Type B pancreatic cell (in vitro differentiated cells): ENCODE measurements at regions not wholly inside any gene's neighbourhood (a gene's known extent, or its start where the extent isn't known, plus 50 kb on each side); places are given as distances from the start of the nearest gene placed in this dataset.
A peak's percentile ranks its signal among the peaks of the same experiment; 100 is the strongest.
"Not testable (repeated sequence)": the region's sequence is repeated elsewhere in the genome, so short reads cannot be mapped to it uniquely, and the experiment has no call there.

Source experiments
- DNase-seq: peaks from one replicate; pipeline ENCODE4 v3.0.0; 2021; ENCODE audit warnings: mixed read lengths; ENCODE audit not compliant: unreplicated experiment; ENCODE audit errors: extremely low spot score
- H3K27ac Mint-ChIP-seq: 2 replicates; pipeline ENCODE4 v1.8.0; 2021; ENCODE audit warnings: mild to moderate bottlenecking, mixed read lengths
- H3K27me3 Mint-ChIP-seq: 2 replicates; pipeline ENCODE4 v1.8.0; 2021; ENCODE audit warnings: mixed read lengths
- H3K36me3 Mint-ChIP-seq: 2 replicates; pipeline ENCODE4 v1.8.0; 2021; ENCODE audit warnings: mixed read lengths
- H3K4me1 Mint-ChIP-seq: one replicate; pipeline ENCODE4 v1.8.0; 2021; ENCODE audit warnings: mixed read lengths; ENCODE audit not compliant: unreplicated experiment
- H3K4me3 Mint-ChIP-seq: 2 replicates; pipeline ENCODE4 v1.8.0; 2021; ENCODE audit warnings: mild to moderate bottlenecking, mixed read lengths
- H3K9me3 Mint-ChIP-seq: 2 replicates; pipeline ENCODE4 v1.8.0; 2021; ENCODE audit warnings: mixed read lengths
- TF ChIP-seq, protein P1 (sequence below): fragments of 200-600 bp; sonication (generic); conservative IDR thresholded peaks from 2 replicates; pipeline ENCODE4 v1.5.0; 2021; ENCODE audit warnings: antibody characterized with exemption, mild to moderate bottlenecking

DNA sequence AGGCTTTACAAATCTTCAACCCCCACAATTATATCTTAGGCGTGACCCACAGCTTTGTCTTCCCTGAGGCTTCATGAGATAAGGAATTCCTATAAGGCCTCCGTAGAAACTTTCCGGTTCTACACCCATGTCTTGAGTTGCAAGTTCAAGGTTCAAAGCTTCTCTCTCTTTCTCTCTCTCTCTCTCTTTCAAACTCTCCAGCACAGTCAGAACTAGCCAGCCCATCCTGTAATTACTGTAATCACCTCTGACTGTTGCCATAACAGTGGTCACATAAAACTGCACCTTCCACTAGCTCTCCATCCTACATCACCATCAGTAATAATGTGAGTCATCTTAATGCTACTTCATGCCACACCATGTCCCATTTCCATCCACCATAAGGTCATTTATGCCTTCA, 90.0 kb upstream of the NFASC start:
- H3K4me3 Mint-ChIP-seq, result no peak overlapping the region
- H3K27ac Mint-ChIP-seq, result no peak overlapping the region
- no peaks in the 10 kb centered on the region for H3K4me1 Mint-ChIP-seq
- TF ChIP-seq, protein P1, sequence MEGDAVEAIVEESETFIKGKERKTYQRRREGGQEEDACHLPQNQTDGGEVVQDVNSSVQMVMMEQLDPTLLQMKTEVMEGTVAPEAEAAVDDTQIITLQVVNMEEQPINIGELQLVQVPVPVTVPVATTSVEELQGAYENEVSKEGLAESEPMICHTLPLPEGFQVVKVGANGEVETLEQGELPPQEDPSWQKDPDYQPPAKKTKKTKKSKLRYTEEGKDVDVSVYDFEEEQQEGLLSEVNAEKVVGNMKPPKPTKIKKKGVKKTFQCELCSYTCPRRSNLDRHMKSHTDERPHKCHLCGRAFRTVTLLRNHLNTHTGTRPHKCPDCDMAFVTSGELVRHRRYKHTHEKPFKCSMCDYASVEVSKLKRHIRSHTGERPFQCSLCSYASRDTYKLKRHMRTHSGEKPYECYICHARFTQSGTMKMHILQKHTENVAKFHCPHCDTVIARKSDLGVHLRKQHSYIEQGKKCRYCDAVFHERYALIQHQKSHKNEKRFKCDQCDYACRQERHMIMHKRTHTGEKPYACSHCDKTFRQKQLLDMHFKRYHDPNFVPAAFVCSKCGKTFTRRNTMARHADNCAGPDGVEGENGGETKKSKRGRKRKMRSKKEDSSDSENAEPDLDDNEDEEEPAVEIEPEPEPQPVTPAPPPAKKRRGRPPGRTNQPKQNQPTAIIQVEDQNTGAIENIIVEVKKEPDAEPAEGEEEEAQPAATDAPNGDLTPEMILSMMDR, result no peak
- no peak for DNase-seq
- no peaks in the 10 kb centered on the region for H3K9me3 Mint-ChIP-seq
- H3K27me3 Mint-ChIP-seq, result peaks cover 24% of the 10 kb centered on the region
- no peaks in the 10 kb centered on the region for H3K36me3 Mint-ChIP-seq

DNA sequence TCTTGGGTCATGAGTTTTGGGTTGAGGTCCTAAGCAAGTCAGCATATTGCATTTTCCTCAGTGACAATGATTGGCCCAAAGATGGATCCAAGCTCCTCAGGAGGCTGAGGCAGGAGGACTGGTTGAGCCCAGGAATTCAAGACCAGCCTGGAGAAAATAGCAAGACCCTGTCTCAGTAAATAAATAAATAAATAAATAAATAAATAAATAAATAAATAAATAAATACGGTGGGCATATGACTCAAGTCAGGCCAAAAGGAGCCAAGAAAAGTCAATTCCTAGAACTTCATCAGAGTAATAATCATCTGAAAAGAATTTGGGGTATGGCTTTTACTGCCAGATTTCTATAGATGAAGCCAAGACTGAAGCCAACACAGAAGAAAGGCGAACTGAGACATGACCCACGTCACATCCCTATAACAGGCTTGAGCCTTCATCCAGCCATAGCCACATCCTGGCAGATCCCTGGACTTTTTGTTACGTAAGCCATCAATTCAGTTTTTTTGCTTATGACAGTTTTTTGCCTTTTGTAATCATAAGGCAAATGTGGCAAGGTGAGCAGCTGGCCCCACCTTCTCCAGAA, 88.5 kb upstream of the NFASC start:
- H3K36me3 Mint-ChIP-seq, result no peaks in the 10 kb centered on the region
- H3K27me3 Mint-ChIP-seq, result peaks cover 25% of the 10 kb centered on the region
- H3K9me3 Mint-ChIP-seq, result no peaks in the 10 kb centered on the region
- no peak overlapping the region for H3K4me3 Mint-ChIP-seq
- H3K27ac Mint-ChIP-seq, result no peak overlapping the region
- no peak for DNase-seq
- no peaks in the 10 kb centered on the region for H3K4me1 Mint-ChIP-seq
- TF ChIP-seq, protein P1, result no peak

DNA sequence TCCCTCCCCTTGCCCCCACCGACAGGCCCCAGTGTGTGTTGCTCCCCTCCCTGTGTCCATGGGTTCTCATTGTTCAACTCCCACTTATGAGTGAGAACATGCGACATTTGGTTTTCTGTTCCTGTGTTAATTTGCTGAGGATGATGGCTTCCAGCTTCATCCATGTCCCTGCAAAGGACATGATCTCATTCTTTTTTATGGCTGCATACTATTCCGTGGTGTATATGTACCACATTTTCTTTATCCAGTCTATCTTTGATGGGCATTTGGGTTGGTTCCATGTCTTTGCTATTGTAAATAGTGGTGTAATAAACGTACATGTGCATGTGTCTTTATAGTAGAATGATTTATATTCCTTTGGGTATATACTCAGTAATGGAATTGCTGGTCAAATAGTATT, 85.6 kb upstream of the NFASC start:
- not testable (repeated sequence) for H3K4me1 Mint-ChIP-seq, H3K27ac Mint-ChIP-seq, H3K9me3 Mint-ChIP-seq, H3K4me3 Mint-ChIP-seq, H3K36me3 Mint-ChIP-seq, DNase-seq
- H3K27me3 Mint-ChIP-seq, result peaks cover 39% of the 10 kb centered on the region

DNA sequence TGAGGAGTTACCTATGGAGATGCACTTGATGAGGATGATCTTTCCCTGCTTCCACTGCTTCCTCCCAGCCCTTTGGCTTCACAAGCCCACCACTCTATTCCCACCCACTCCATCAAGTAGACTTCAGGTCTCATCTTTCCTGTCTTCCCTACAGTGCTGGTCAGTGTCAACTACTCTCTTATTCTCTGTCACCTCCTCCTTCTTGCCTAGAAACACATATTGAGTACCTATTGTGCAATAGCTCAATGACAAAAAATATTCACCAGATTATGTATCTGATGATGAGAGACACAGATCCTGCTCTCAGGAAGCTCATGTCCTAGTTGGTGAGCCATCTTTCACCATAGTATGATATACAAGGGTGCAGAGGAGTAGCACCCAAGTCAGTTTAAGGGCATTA, 82.2 kb upstream of the NFASC start:
- Mint-ChIP-seq H3K27ac (no peak overlapping the region), H3K4me3 (no peak overlapping the region), H3K27me3 (peaks cover 43% of the 10 kb centered on the region), H3K4me1 (peaks cover 5% of the 10 kb centered on the region), H3K36me3 (no peaks in the 10 kb centered on the region), H3K9me3 (no peaks in the 10 kb centered on the region)
- TF ChIP-seq, protein P1, result no peak
- no peak for DNase-seq

DNA sequence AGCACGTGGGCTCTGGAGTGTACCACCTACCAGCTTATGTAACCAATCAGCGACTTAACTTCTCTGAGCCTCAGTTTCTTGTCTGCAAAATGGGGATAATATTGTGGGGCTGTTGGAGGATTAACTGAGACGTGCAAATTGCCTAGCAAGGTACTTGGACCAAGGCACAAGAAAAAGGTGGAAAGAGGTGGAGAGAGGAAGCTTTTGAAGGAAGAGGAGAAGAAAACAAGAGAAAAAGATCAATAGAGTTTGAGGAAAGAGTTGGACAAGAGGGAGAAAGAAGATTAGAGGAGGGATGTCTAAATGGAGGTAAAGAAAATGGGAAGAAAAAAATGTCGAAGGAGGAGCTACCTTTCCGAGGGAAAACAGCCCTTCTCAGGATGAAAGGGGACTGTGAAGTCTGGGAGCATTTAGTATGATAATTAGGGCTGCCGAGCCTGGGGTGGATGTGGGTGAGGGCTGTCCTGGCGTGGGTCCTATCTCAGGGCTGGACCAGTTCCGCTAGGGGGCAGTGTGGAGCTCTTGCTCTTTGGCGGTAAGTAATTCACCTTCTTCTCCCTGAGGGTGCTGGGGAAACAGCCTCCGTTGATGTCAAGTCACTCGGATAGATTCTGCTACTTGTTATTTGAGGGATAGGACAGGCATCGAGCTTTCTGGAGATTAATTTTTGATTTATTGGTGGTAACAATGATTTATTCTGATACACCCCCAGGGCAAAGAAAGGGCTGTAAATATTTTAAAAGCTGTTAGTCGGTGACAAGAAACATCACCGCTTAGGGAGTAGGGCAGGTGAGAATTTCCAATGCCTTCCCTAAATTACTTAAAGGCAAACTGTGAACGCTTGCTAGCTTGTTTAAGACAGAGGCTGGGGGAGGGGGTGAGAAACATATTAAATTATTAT, 79.0 kb upstream of the NFASC start:
- Mint-ChIP-seq H3K36me3 (no peaks in the 10 kb centered on the region), H3K27me3 (peaks cover 41% of the 10 kb centered on the region), H3K9me3 (no peaks in the 10 kb centered on the region), H3K4me3 (no peak overlapping the region), H3K27ac (no peak overlapping the region), H3K4me1 (peaks cover 5% of the 10 kb centered on the region)
- TF ChIP-seq, protein P1, result peak; percentile 87
- DNase-seq, result peak; percentile 79

DNA sequence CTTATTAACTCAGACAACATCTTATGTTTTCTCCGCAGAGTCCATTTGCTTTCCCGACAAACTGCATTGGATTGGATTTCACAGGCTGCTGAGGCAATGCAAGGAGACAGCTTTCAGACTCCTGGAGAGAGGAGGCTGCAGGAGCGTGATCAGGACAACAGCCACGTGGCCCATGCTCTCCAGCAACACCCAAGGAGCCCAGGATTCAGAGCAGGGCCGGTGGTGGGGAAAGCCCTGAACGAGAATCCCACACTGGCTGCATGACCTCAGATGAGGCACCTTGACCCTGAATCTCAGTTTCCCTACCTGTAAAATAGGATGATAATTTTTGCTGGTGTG, 78.3 kb upstream of the NFASC start:
- DNase-seq, result no peak
- no peak overlapping the region for H3K27ac Mint-ChIP-seq
- peaks cover 5% of the 10 kb centered on the region for H3K4me1 Mint-ChIP-seq
- peaks cover 41% of the 10 kb centered on the region for H3K27me3 Mint-ChIP-seq
- no peaks in the 10 kb centered on the region for H3K9me3 Mint-ChIP-seq
- no peak overlapping the region for H3K4me3 Mint-ChIP-seq
- TF ChIP-seq, protein P1, result no peak
- H3K36me3 Mint-ChIP-seq, result no peaks in the 10 kb centered on the region
